Naive thymus-derived CD4-positive, alpha-beta T cell (primary cell): ENCODE measurements at regions not wholly inside any gene's neighbourhood (a gene's known extent, or its start where the extent isn't known, plus 50 kb on each side); places are given as distances from the start of the nearest gene placed in this dataset.
"Not testable (repeated sequence)": the region's sequence is repeated elsewhere in the genome, so short reads cannot be mapped to it uniquely, and the experiment has no call there.

Experiments
- ATAC-seq: fragments of 150-1000 bp; cut with Tn5 transposase; 2 replicates; pipeline ENCODE4 v1.10.0; 2021; ENCODE audit warnings: mild to moderate bottlenecking, moderate library complexity
- CTCF ChIA-PET: fragments of 350-600 bp; sonication (Branson Sonifier 250); formaldehyde crosslinking; loops from one replicate; lab custom pipeline; 2021; ENCODE audit warnings: antibody characterized with exemption; lab: Charles Lee
- POLR2A ChIA-PET: fragments of 350-600 bp; sonication (Branson Sonifier 250); formaldehyde crosslinking; loops from one replicate; lab custom pipeline; 2021; ENCODE audit warnings: antibody characterized with exemption, inconsistent platforms; lab: Charles Lee
- DNase-seq, 9 donors: peaks; one replicate each; pipeline versions ENCODE4 v3.0.0 to v3.0.0-alpha.2; 2020 to 2022; ENCODE audit warnings: mixed read lengths in 1 of 9
- H3K27ac ChIP-seq: one replicate; pipeline ENCODE4 v1.7.0; 2013; ENCODE audit warnings: mild to moderate bottlenecking, low read depth, low read length, moderate library complexity
- H3K27me3 ChIP-seq, 2 donors: one replicate each; pipeline ENCODE4 v1.7.0; 2013; ENCODE audit warnings: low read length in 2 of 2, mild to moderate bottlenecking in 2 of 2, moderate library complexity in 2 of 2; ENCODE audit not compliant: control insufficient read depth in 2 of 2, insufficient read depth in 2 of 2
- H3K36me3 ChIP-seq, 3 experiments: 1 replicate in 2 of 3; 2 replicates in 1 of 3; pipeline ENCODE4 v1.7.0; 2013; ENCODE audit warnings: low read length in 3 of 3, mild to moderate bottlenecking in 3 of 3, moderate library complexity in 1 of 3; ENCODE audit not compliant: insufficient read depth in 3 of 3, control insufficient read depth in 2 of 3
- H3K4me1 ChIP-seq, 2 donors: one replicate each; pipeline ENCODE4 v1.7.0; 2013; ENCODE audit warnings: low read length in 2 of 2, mild to moderate bottlenecking in 2 of 2, moderate library complexity in 1 of 2; ENCODE audit not compliant: control insufficient read depth in 2 of 2, insufficient read depth in 2 of 2
- H3K4me3 ChIP-seq: 2 replicates; pipeline ENCODE4 v1.7.0; 2013; ENCODE audit warnings: mild to moderate bottlenecking, low read length
- H3K9me3 ChIP-seq, 3 experiments: 1 replicate in 2 of 3; 2 replicates in 1 of 3; pipeline ENCODE4 v1.7.0; 2013; ENCODE audit warnings: low read length in 3 of 3; ENCODE audit not compliant: control insufficient read depth in 2 of 3
- H3K27ac Mint-ChIP-seq, 9 donors: one replicate each; pipeline ENCODE4 v1.8.0; 2020 to 2022; ENCODE audit warnings: mixed read lengths in 9 of 9, mild to moderate bottlenecking in 8 of 9, moderate library complexity in 5 of 9, inconsistent platforms in 2 of 9
- H3K27me3 Mint-ChIP-seq, 5 donors: one replicate each; pipeline ENCODE4 v1.8.0; 2021 to 2022; ENCODE audit warnings: mixed read lengths in 5 of 5, mild to moderate bottlenecking in 1 of 5
- H3K36me3 Mint-ChIP-seq, 5 donors: one replicate each; pipeline ENCODE4 v1.8.0; 2020 to 2022; ENCODE audit warnings: mixed read lengths in 5 of 5, mild to moderate bottlenecking in 3 of 5, inconsistent platforms in 1 of 5
- H3K4me1 Mint-ChIP-seq, 7 donors: one replicate each; pipeline ENCODE4 v1.8.0; 2020 to 2022; ENCODE audit warnings: mixed read lengths in 7 of 7, mild to moderate bottlenecking in 3 of 7, inconsistent platforms in 1 of 7
- H3K4me3 Mint-ChIP-seq, 10 donors: one replicate each; pipeline ENCODE4 v1.8.0; 2020 to 2022; ENCODE audit warnings: mild to moderate bottlenecking in 10 of 10, mixed read lengths in 10 of 10, moderate library complexity in 6 of 10, inconsistent platforms in 2 of 10
- H3K9me3 Mint-ChIP-seq, 11 donors: one replicate each; pipeline ENCODE4 v1.8.0; 2020 to 2022; ENCODE audit warnings: mixed read lengths in 11 of 11, mild to moderate bottlenecking in 4 of 11, inconsistent platforms in 1 of 11, moderate library complexity in 1 of 11
- intact Hi-C, 2 donors: fragments of 100-400 bp; cut with micrococcal nuclease; formaldehyde crosslinking; loops; one replicate each; pipeline ENCODE4 v1.15.1; 2023

DNA sequence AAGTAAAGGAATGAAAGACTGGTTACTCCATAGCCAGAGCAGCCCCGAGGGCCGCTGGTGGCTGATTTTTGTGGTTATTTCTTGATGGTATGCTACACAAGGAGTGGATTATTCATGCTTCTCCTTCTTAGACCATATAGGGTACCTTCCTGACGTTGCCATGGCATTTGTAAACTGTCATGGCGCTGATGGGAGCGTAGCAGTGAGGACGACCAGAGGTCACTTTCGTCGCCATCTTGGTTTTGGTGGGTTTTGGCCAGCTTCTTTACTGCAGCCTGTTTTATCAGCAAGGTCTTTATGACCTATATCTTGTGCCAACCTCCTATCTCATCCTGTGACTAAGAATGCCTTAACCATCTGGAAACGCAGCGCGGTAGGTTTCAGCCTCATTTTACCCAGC, 1187.6 kb upstream of the AUTS2 start:
- H3K4me1 ChIP-seq, H3K9me3 ChIP-seq, H3K4me3 ChIP-seq, H3K27ac Mint-ChIP-seq, ATAC-seq, DNase-seq, H3K4me3 Mint-ChIP-seq, intact Hi-C loops, H3K36me3 ChIP-seq, CTCF ChIA-PET, H3K27me3 ChIP-seq, H3K4me1 Mint-ChIP-seq, H3K27ac ChIP-seq, H3K27me3 Mint-ChIP-seq, H3K36me3 Mint-ChIP-seq, POLR2A ChIA-PET: not testable (repeated sequence)
- H3K9me3 Mint-ChIP-seq, result peaks cover 0 to 24% (median 8%) of the 10 kb centered on the region in 11 donors

- DNase-seq, result no peak
- no peak overlapping the region for H3K27ac ChIP-seq
- no peaks in the 10 kb centered on the region for H3K36me3 ChIP-seq
- Mint-ChIP-seq H3K4me1 (no peaks in the 10 kb centered on the region), H3K27ac (no peak overlapping the region), H3K9me3 (peaks cover 0 to 21% (median 7%) of the 10 kb centered on the region in 11 donors), H3K36me3 (no peaks in the 10 kb centered on the region), H3K4me3 (no peak overlapping the region), H3K27me3 (no peaks in the 10 kb centered on the region)
- ChIA-PET CTCF (no interaction called here), POLR2A (no interaction called here)
- no peaks in the 10 kb centered on the region for H3K27me3 ChIP-seq
- H3K9me3 ChIP-seq, result peaks cover 0 to 3% (median 0%) of the 10 kb centered on the region in 3 experiments
- no peak for ATAC-seq
- no peaks in the 10 kb centered on the region for H3K4me1 ChIP-seq
- intact Hi-C loops, result no loop called here
- H3K4me3 ChIP-seq, result no peak overlapping the region
Measured at GRCh38 chr7:68411742-68412141, 1186.5 kb upstream of the AUTS2 start.

- Histone ChIP-seq H3K4me1 (no peaks in the 10 kb centered on the region), H3K9me3 (peaks cover 0 to 3% (median 0%) of the 10 kb centered on the region in 3 experiments), H3K27me3 (no peaks in the 10 kb centered on the region), H3K36me3 (no peaks in the 10 kb centered on the region), H3K27ac (no peak overlapping the region), H3K4me3 (no peak overlapping the region)
- DNase-seq (no peak), ATAC-seq (no peak)
- no peaks in the 10 kb centered on the region for H3K27me3 Mint-ChIP-seq
- intact Hi-C loops, result no loop called here
- no peaks in the 10 kb centered on the region for H3K36me3 Mint-ChIP-seq
- ChIA-PET POLR2A (no interaction called here), CTCF (no interaction called here)
- H3K9me3 Mint-ChIP-seq, result peaks cover 0 to 31% (median 9%) of the 10 kb centered on the region in 11 donors
- H3K4me3 Mint-ChIP-seq, result no peak overlapping the region
- no peak overlapping the region for H3K27ac Mint-ChIP-seq
- H3K4me1 Mint-ChIP-seq, result no peaks in the 10 kb centered on the region
Measured at GRCh38 chr7:68414631-68415425, 1183.4 kb upstream of the AUTS2 start.

GRCh38 chr7:68417002-68417401, 1181.3 kb upstream of the AUTS2 start:
- Histone ChIP-seq H3K9me3 (peaks cover 0 to 3% (median 0%) of the 10 kb centered on the region in 3 experiments), H3K27ac (no peak overlapping the region), H3K36me3 (no peaks in the 10 kb centered on the region), H3K4me1 (no peaks in the 10 kb centered on the region), H3K27me3 (no peaks in the 10 kb centered on the region), H3K4me3 (no peak overlapping the region)
- Mint-ChIP-seq H3K4me3 (no peak overlapping the region), H3K27me3 (no peaks in the 10 kb centered on the region), H3K9me3 (peaks cover 2 to 38% (median 14%) of the 10 kb centered on the region in 11 donors), H3K27ac (no peak overlapping the region), H3K4me1 (no peaks in the 10 kb centered on the region), H3K36me3 (no peaks in the 10 kb centered on the region)
- ChIA-PET POLR2A (no interaction called here), CTCF (interaction anchor here (0.8 kb wide), 1 partner anchor 25 kb away, joined by 3 read pairs; no protein-coding TSS in a partner anchor)
- ATAC-seq, result no peak
- DNase-seq, result no peak
- intact Hi-C loops, result no loop called here

- no peaks in the 10 kb centered on the region for H3K36me3 Mint-ChIP-seq
- Histone ChIP-seq H3K27ac (no peak overlapping the region), H3K9me3 (peaks cover 0 to 3% (median 0%) of the 10 kb centered on the region in 3 experiments), H3K27me3 (no peaks in the 10 kb centered on the region), H3K36me3 (no peaks in the 10 kb centered on the region), H3K4me3 (no peak overlapping the region), H3K4me1 (no peaks in the 10 kb centered on the region)
- H3K27me3 Mint-ChIP-seq, result no peaks in the 10 kb centered on the region
- H3K27ac Mint-ChIP-seq, result no peak overlapping the region
- no peak overlapping the region for H3K4me3 Mint-ChIP-seq
- ChIA-PET POLR2A (no interaction called here), CTCF (no interaction called here)
- peaks cover 2 to 35% (median 11%) of the 10 kb centered on the region in 11 donors for H3K9me3 Mint-ChIP-seq
- DNase-seq, result no peak
- intact Hi-C loops, result no loop called here
- no peaks in the 10 kb centered on the region for H3K4me1 Mint-ChIP-seq
- no peak for ATAC-seq
Measured at GRCh38 chr7:68417659-68418058, 1180.6 kb upstream of the AUTS2 start.

DNA sequence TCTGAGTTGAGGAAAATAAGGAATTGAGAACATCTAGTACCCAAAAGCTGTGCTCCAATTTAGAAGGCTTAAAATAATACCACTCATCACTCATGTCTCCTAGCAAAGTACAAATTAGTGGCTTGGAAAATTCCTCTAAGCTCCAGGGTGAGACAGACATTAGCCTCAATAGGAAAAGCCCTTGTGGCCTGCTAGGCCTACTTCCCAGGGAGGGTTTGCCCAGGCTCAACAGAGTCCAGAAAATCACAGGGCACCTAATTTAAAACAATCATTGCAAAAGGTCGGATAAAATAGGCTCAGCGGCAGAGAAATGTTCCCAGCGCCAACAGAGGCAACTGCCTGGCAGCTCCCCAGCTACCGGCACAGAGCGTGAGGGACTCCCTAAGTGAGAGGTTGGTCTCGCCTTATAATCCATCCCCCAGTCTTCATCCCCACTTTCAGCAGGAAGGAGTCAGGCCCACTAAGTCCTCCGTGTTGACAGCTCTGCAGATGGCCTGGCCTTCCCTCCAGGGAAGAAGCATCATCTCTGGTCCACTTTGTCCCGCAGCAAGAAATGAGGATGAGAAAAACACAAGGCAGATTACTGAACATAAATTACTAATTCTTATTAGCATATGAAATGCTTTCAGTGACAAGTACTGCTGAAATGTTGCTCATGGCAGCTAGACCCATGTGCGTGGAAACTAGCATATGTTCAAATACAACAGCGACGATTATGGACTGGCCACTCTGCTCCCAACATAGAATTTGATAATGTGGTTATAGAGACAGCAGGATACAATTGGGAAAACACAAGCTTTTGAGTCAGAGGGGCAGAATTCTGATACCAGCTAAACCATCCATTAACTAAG, 1177.7 kb upstream of the AUTS2 start:
- peaks cover 4 to 50% (median 15%) of the 10 kb centered on the region in 11 donors for H3K9me3 Mint-ChIP-seq
- DNase-seq (no peak), ATAC-seq (no peak)
- intact Hi-C loops, result no loop called here
- CTCF ChIA-PET, result no interaction called here
- no peaks in the 10 kb centered on the region for H3K27me3 Mint-ChIP-seq
- H3K27ac Mint-ChIP-seq, result no peak overlapping the region
- no peaks in the 10 kb centered on the region for H3K36me3 Mint-ChIP-seq
- Histone ChIP-seq H3K9me3 (peaks cover 0 to 3% (median 0%) of the 10 kb centered on the region in 3 experiments), H3K27ac (no peak overlapping the region), H3K4me3 (no peak overlapping the region), H3K4me1 (no peaks in the 10 kb centered on the region), H3K36me3 (no peaks in the 10 kb centered on the region), H3K27me3 (no peaks in the 10 kb centered on the region)
- no peaks in the 10 kb centered on the region for H3K4me1 Mint-ChIP-seq
- H3K4me3 Mint-ChIP-seq, result no peak overlapping the region
- POLR2A ChIA-PET, result no interaction called here
